CD4-positive, CD25-positive, alpha-beta regulatory T cell (primary cell): ENCODE measurements at regions not wholly inside any gene's neighbourhood (a gene's known extent, or its start where the extent isn't known, plus 50 kb on each side); places are given as distances from the start of the nearest gene placed in this dataset.

Experiments used
- ATAC-seq, 2 donors: fragments of 150-1000 bp; cut with Tn5 transposase; one replicate each; pipeline ENCODE4 v1.10.0; 2021; ENCODE audit warnings: low read depth in 2 of 2, moderate number of reproducible peaks in 2 of 2, moderate library complexity in 1 of 2
- DNase-seq, 3 donors: peaks; one replicate each; pipeline versions ENCODE4 v3.0.0 to v3.0.0-alpha.2; 2012 to 2022; ENCODE audit warnings: mixed read lengths in 1 of 3
- H3K27ac ChIP-seq: one replicate; pipeline ENCODE4 v1.7.0; 2013; ENCODE audit warnings: mild to moderate bottlenecking, low read length; ENCODE audit not compliant: insufficient read depth, poor library complexity, severe bottlenecking
- H3K27me3 ChIP-seq: one replicate; pipeline ENCODE4 v1.7.0; 2013; ENCODE audit warnings: low read length; ENCODE audit not compliant: control insufficient read depth, insufficient read depth
- H3K36me3 ChIP-seq: one replicate; pipeline ENCODE4 v1.7.0; 2013; ENCODE audit warnings: mild to moderate bottlenecking, low read length, moderate library complexity; ENCODE audit not compliant: control insufficient read depth, insufficient read depth
- H3K4me1 ChIP-seq: 2 replicates; pipeline ENCODE4 v1.7.0; 2013; ENCODE audit warnings: mild to moderate bottlenecking, low read length; ENCODE audit not compliant: insufficient read depth, control insufficient read depth, poor library complexity, severe bottlenecking
- H3K4me3 ChIP-seq: one replicate; pipeline ENCODE4 v1.7.0; 2013; ENCODE audit warnings: low read depth, mild to moderate bottlenecking, low read length, moderate library complexity
- H3K9me3 ChIP-seq, 2 experiments: 1 replicate in 1 of 2; 2 replicates in 1 of 2; pipeline ENCODE4 v1.7.0; 2013; ENCODE audit warnings: low read length in 2 of 2, mild to moderate bottlenecking in 1 of 2, moderate library complexity in 1 of 2; ENCODE audit not compliant: control insufficient read depth in 2 of 2
- H3K27ac Mint-ChIP-seq, 3 donors: one replicate each; pipeline ENCODE4 v1.8.0; 2020 to 2022; ENCODE audit warnings: mild to moderate bottlenecking in 3 of 3, mixed read lengths in 3 of 3, moderate library complexity in 2 of 3
- H3K27me3 Mint-ChIP-seq: one replicate; pipeline ENCODE4 v1.8.0; 2022; ENCODE audit warnings: mild to moderate bottlenecking, mixed read lengths
- H3K36me3 Mint-ChIP-seq: one replicate; pipeline ENCODE4 v1.8.0; 2020; ENCODE audit warnings: mixed read lengths
- H3K4me1 Mint-ChIP-seq, 4 donors: one replicate each; pipeline ENCODE4 v1.8.0; 2020 to 2022; ENCODE audit warnings: mixed read lengths in 4 of 4, mild to moderate bottlenecking in 1 of 4
- H3K4me3 Mint-ChIP-seq, 4 donors: one replicate each; pipeline ENCODE4 v1.8.0; 2020 to 2022; ENCODE audit warnings: mild to moderate bottlenecking in 4 of 4, mixed read lengths in 4 of 4, moderate library complexity in 3 of 4
- H3K9me3 Mint-ChIP-seq, 7 donors: one replicate each; pipeline ENCODE4 v1.8.0; 2020 to 2022; ENCODE audit warnings: mixed read lengths in 7 of 7, mild to moderate bottlenecking in 3 of 7, moderate library complexity in 2 of 7

GRCh38 chr9:1505489-1505888 lies 455.3 kb downstream of the DMRT2 start:
- H3K36me3 Mint-ChIP-seq, result no peaks in the 10 kb centered on the region

GRCh38 chr9:1510712-1511111 lies 460.6 kb downstream of the DMRT2 start:
- Mint-ChIP-seq H3K27ac (no peak overlapping the region), H3K4me3 (no peak overlapping the region), H3K27me3 (no peaks in the 10 kb centered on the region), H3K4me1 (peaks cover 0 to 6% (median 0%) of the 10 kb centered on the region in 4 donors), H3K9me3 (peaks cover 0 to 7% (median 0%) of the 10 kb centered on the region in 7 donors), H3K36me3 (no peaks in the 10 kb centered on the region)
- no peaks in the 10 kb centered on the region for H3K4me1 ChIP-seq
- H3K36me3 ChIP-seq, result no peaks in the 10 kb centered on the region
- DNase-seq (no peak), ATAC-seq (no peak)
- H3K9me3 ChIP-seq, result no peaks in the 10 kb centered on the region
- H3K4me3 ChIP-seq, result no peak overlapping the region
- H3K27ac ChIP-seq, result no peak overlapping the region
- H3K27me3 ChIP-seq, result no peaks in the 10 kb centered on the region

More at GRCh38 chr9:1505489-1505888, 455.3 kb downstream of the DMRT2 start:
- H3K36me3 ChIP-seq, result no peaks in the 10 kb centered on the region
- H3K4me1 ChIP-seq, result no peaks in the 10 kb centered on the region
- DNase-seq (no peak), ATAC-seq (no peak)
- H3K9me3 ChIP-seq, result no peaks in the 10 kb centered on the region
- no peak overlapping the region for H3K27ac ChIP-seq
- H3K4me3 ChIP-seq, result no peak overlapping the region
- Mint-ChIP-seq H3K27ac (no peak overlapping the region), H3K9me3 (peaks cover 0 to 5% (median 0%) of the 10 kb centered on the region in 7 donors), H3K4me1 (no peaks in the 10 kb centered on the region), H3K27me3 (no peaks in the 10 kb centered on the region), H3K4me3 (no peak overlapping the region)
- no peaks in the 10 kb centered on the region for H3K27me3 ChIP-seq

GRCh38 chr9:1513105-1513504 lies 462.9 kb downstream of the DMRT2 start:
- ATAC-seq (no peak), DNase-seq (peak in 1 of 3 donors; percentile 9)
- Histone ChIP-seq H3K27ac (no peak overlapping the region), H3K4me3 (no peak overlapping the region), H3K36me3 (no peaks in the 10 kb centered on the region), H3K9me3 (no peaks in the 10 kb centered on the region), H3K4me1 (no peaks in the 10 kb centered on the region), H3K27me3 (no peaks in the 10 kb centered on the region)
- Mint-ChIP-seq H3K4me3 (no peak overlapping the region), H3K36me3 (no peaks in the 10 kb centered on the region), H3K27me3 (no peaks in the 10 kb centered on the region), H3K9me3 (peaks cover 0 to 4% (median 0%) of the 10 kb centered on the region in 7 donors), H3K27ac (no peak overlapping the region), H3K4me1 (peaks cover 0 to 6% (median 0%) of the 10 kb centered on the region in 4 donors)

- no peak overlapping the region for H3K27ac ChIP-seq
- no peaks in the 10 kb centered on the region for H3K36me3 Mint-ChIP-seq
- no peaks in the 10 kb centered on the region for H3K27me3 Mint-ChIP-seq
- no peaks in the 10 kb centered on the region for H3K9me3 ChIP-seq
- no peaks in the 10 kb centered on the region for H3K4me1 ChIP-seq
- H3K9me3 Mint-ChIP-seq, result peaks cover 0 to 4% (median 0%) of the 10 kb centered on the region in 7 donors
- no peak overlapping the region for H3K27ac Mint-ChIP-seq
- no peak for ATAC-seq
- H3K4me3 ChIP-seq, result no peak overlapping the region
- no peak overlapping the region for H3K4me3 Mint-ChIP-seq
- H3K4me1 Mint-ChIP-seq, result peaks cover 0 to 6% (median 0%) of the 10 kb centered on the region in 4 donors
- H3K27me3 ChIP-seq, result no peaks in the 10 kb centered on the region
- H3K36me3 ChIP-seq, result no peaks in the 10 kb centered on the region
- no peak for DNase-seq
Observed at GRCh38 chr9:1514250-1514649, 464.1 kb downstream of the DMRT2 start.

- H3K27ac Mint-ChIP-seq, result no peak overlapping the region
- Histone ChIP-seq H3K27ac (no peak overlapping the region), H3K4me3 (no peak overlapping the region), H3K4me1 (no peaks in the 10 kb centered on the region), H3K27me3 (no peaks in the 10 kb centered on the region), H3K36me3 (no peaks in the 10 kb centered on the region), H3K9me3 (no peaks in the 10 kb centered on the region)
- no peak for ATAC-seq
- peaks cover 0 to 4% (median 0%) of the 10 kb centered on the region in 7 donors for H3K9me3 Mint-ChIP-seq
- peaks cover 0 to 6% (median 0%) of the 10 kb centered on the region in 4 donors for H3K4me1 Mint-ChIP-seq
- H3K4me3 Mint-ChIP-seq, result no peak overlapping the region
- no peaks in the 10 kb centered on the region for H3K27me3 Mint-ChIP-seq
- no peak for DNase-seq
- no peaks in the 10 kb centered on the region for H3K36me3 Mint-ChIP-seq
Observed at GRCh38 chr9:1514776-1515363, 464.7 kb downstream of the DMRT2 start.

- H3K4me3 Mint-ChIP-seq, result no peak overlapping the region
- H3K27ac Mint-ChIP-seq, result no peak overlapping the region
- no peak for ATAC-seq
- H3K9me3 Mint-ChIP-seq, result peaks cover 0 to 4% (median 0%) of the 10 kb centered on the region in 7 donors
- no peaks in the 10 kb centered on the region for H3K27me3 Mint-ChIP-seq
- Histone ChIP-seq H3K4me3 (no peak overlapping the region), H3K27ac (no peak overlapping the region), H3K36me3 (no peaks in the 10 kb centered on the region), H3K27me3 (no peaks in the 10 kb centered on the region), H3K4me1 (no peaks in the 10 kb centered on the region), H3K9me3 (no peaks in the 10 kb centered on the region)
- DNase-seq, result no peak
- peaks cover 0 to 6% (median 0%) of the 10 kb centered on the region in 4 donors for H3K4me1 Mint-ChIP-seq
- H3K36me3 Mint-ChIP-seq, result no peaks in the 10 kb centered on the region
Observed at GRCh38 chr9:1515557-1515956, 465.4 kb downstream of the DMRT2 start.

GRCh38 chr9:1521547-1521946 lies 471.4 kb downstream of the DMRT2 start:
- no peak for DNase-seq
- H3K36me3 ChIP-seq, result no peaks in the 10 kb centered on the region
- no peaks in the 10 kb centered on the region for H3K36me3 Mint-ChIP-seq
- no peaks in the 10 kb centered on the region for H3K4me1 Mint-ChIP-seq
- H3K27me3 ChIP-seq, result no peaks in the 10 kb centered on the region
- no peak for ATAC-seq
- no peaks in the 10 kb centered on the region for H3K27me3 Mint-ChIP-seq
- H3K9me3 Mint-ChIP-seq, result peaks cover 0 to 1% (median 0%) of the 10 kb centered on the region in 7 donors
- H3K27ac Mint-ChIP-seq, result no peak overlapping the region
- no peak overlapping the region for H3K4me3 ChIP-seq
- no peak overlapping the region for H3K27ac ChIP-seq
- H3K4me1 ChIP-seq, result no peaks in the 10 kb centered on the region
- no peak overlapping the region for H3K4me3 Mint-ChIP-seq
- H3K9me3 ChIP-seq, result no peaks in the 10 kb centered on the region

- no peak overlapping the region for H3K27ac ChIP-seq
- no peaks in the 10 kb centered on the region for H3K36me3 ChIP-seq
- Mint-ChIP-seq H3K4me3 (no peak overlapping the region), H3K27ac (no peak overlapping the region), H3K9me3 (peaks cover 0 to 1% (median 0%) of the 10 kb centered on the region in 7 donors), H3K27me3 (no peaks in the 10 kb centered on the region), H3K4me1 (no peaks in the 10 kb centered on the region), H3K36me3 (no peaks in the 10 kb centered on the region)
- no peaks in the 10 kb centered on the region for H3K27me3 ChIP-seq
- ATAC-seq (no peak), DNase-seq (no peak)
- H3K4me3 ChIP-seq, result no peak overlapping the region
- H3K4me1 ChIP-seq, result no peaks in the 10 kb centered on the region
- no peaks in the 10 kb centered on the region for H3K9me3 ChIP-seq
Observed at GRCh38 chr9:1522219-1522767, 472.1 kb downstream of the DMRT2 start.
